ENCODE measurements at regions not wholly inside any gene's neighbourhood (a gene's known extent, or its start where the extent isn't known, plus 50 kb on each side); places are given as distances from the start of the nearest gene placed in this dataset.

- H3K27me3 ChIP-seq (ENCODE audit: insufficient read depth, low read length): no peaks in the 10 kb centered on the region
- no peak overlapping the region for H3K27ac Mint-ChIP-seq
- H3K18ac ChIP-seq (ENCODE audit: insufficient read length, low read depth, low read length): no peak overlapping the region
- H2BK15ac ChIP-seq (ENCODE audit: low read depth, low read length): no peak overlapping the region
- no peaks in the 10 kb centered on the region for H3K9me3 ChIP-seq (ENCODE audit: control insufficient read depth, low read depth, low read length)
- H2AK5ac ChIP-seq (ENCODE audit: insufficient read length, low read length): no peak overlapping the region
- no peak overlapping the region for H2AFZ ChIP-seq (ENCODE audit: low read length)
- no peaks in the 10 kb centered on the region for H3K4me1 ChIP-seq (ENCODE audit: insufficient read depth, low read length)
- H3K56ac ChIP-seq (ENCODE audit: insufficient read length, low read depth, low read length): no peak overlapping the region
- no peak overlapping the region for H4K8ac ChIP-seq (replicated peaks; ENCODE audit: insufficient read length, low read depth, low read length)
- no peak for TF ChIP-seq CTCF (conservative IDR thresholded peaks at IDR 0.05)
- no peak overlapping the region for H3K9ac ChIP-seq (ENCODE audit: extremely low read depth, insufficient read length, low read length)
- H4K20me1 ChIP-seq (ENCODE audit: control insufficient read depth, insufficient read depth, insufficient read length): no peaks in the 10 kb centered on the region
- peaks cover 6% of the 10 kb centered on the region in 2 experiments; a peak in 4 of 5 replicates for H3K9me3 Mint-ChIP-seq
- no peak overlapping the region for H2BK12ac ChIP-seq (ENCODE audit: insufficient read length, low read depth, low read length)
- H3K23me2 ChIP-seq (ENCODE audit: insufficient read length, low read depth, low read length, poor library complexity, severe bottlenecking): no peaks in the 10 kb centered on the region
- H2BK5ac ChIP-seq (ENCODE audit: insufficient read length, low read length): no peak overlapping the region
- H3K36me3 Mint-ChIP-seq (ENCODE audit: insufficient read depth in 1 of 3, low read depth in 3 of 3): 0 out of 7 replicates have a peak, but pooled peaks cover 0 to 2% (median 0%) of the 10 kb centered on the region in 3 experiments
- no peak overlapping the region for H3K4me2 ChIP-seq (ENCODE audit: insufficient read depth, insufficient read length, low read length)
- no peak overlapping the region for H3K27ac ChIP-seq (ENCODE audit: insufficient read length, low read depth, low read length)
- H3K14ac ChIP-seq (ENCODE audit: insufficient read depth, low read length): no peak overlapping the region
- H3T11ph ChIP-seq (ENCODE audit: low read length): no peak overlapping the region
- H2BK20ac ChIP-seq (ENCODE audit: low read depth, low read length, poor library complexity, severe bottlenecking): no peak overlapping the region
- H3K79me2 ChIP-seq (ENCODE audit: insufficient read depth, low read length): no peaks in the 10 kb centered on the region
- H4K5ac ChIP-seq (ENCODE audit: insufficient read length, low read depth, low read length): no peak overlapping the region
- H3K79me1 ChIP-seq (ENCODE audit: insufficient read depth, low read depth, low read length, poor library complexity, severe bottlenecking): no peaks in the 10 kb centered on the region
- H2BK120ac ChIP-seq (ENCODE audit: low read depth, low read length, poor library complexity, severe bottlenecking): no peak overlapping the region
- H3K23ac ChIP-seq (ENCODE audit: insufficient read length, low read depth, low read length): no peak overlapping the region
- no peak overlapping the region for H3K4me3 Mint-ChIP-seq
- no peak for DNase-seq
- no peak overlapping the region for H3K4ac ChIP-seq (ENCODE audit: low read depth, low read length)
- H3K4me1 Mint-ChIP-seq: no peaks in the 10 kb centered on the region
- no peak overlapping the region for H4K91ac ChIP-seq (ENCODE audit: insufficient read length, low read depth, low read length)
- no peaks in the 10 kb centered on the region for H3K27me3 Mint-ChIP-seq (ENCODE audit: low read depth)
Observed at GRCh38 chr7:96579119-96579518, 130.5 kb downstream of the SEM1 start.
